ENCODE measurements at regions not wholly inside any gene's neighbourhood (a gene's known extent, or its start where the extent isn't known, plus 50 kb on each side); places are given as distances from the start of the nearest gene placed in this dataset.

DNA sequence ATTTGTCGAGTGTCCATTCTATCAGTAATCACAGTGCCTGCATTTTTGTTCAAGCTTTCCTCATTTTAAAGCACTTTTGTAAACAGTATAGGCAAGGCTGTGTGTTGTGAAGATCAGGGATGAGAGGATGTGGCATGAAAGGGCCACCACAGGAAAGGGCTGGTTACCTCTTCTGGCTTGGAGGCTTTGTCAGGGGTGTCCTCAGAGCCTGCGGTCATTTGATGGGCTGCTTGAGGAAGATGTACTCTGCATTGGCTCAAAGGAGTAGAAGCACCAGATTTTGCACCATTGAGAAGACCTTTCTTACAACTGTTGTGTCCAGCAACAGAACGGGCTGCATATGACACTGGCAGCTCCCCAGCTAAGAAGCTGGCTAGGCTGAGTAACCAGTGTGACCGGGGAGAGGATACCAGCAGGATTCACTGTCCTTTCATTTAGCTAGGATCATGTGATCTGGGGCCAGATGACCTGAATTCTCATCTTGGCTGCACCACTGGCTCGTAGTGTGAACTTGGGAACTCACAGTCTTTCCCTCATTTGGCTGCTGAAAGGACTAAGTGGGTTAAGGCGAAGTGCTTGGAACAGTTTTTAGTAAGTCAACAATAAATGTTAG, 380.2 kb downstream of the FGF9 start:
- TF ChIP-seq, protein P1, sequence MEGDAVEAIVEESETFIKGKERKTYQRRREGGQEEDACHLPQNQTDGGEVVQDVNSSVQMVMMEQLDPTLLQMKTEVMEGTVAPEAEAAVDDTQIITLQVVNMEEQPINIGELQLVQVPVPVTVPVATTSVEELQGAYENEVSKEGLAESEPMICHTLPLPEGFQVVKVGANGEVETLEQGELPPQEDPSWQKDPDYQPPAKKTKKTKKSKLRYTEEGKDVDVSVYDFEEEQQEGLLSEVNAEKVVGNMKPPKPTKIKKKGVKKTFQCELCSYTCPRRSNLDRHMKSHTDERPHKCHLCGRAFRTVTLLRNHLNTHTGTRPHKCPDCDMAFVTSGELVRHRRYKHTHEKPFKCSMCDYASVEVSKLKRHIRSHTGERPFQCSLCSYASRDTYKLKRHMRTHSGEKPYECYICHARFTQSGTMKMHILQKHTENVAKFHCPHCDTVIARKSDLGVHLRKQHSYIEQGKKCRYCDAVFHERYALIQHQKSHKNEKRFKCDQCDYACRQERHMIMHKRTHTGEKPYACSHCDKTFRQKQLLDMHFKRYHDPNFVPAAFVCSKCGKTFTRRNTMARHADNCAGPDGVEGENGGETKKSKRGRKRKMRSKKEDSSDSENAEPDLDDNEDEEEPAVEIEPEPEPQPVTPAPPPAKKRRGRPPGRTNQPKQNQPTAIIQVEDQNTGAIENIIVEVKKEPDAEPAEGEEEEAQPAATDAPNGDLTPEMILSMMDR (IDR thresholded peaks at IDR 0.05) = no peak
- TF ChIP-seq POLR2AphosphoS5 (IDR thresholded peaks at IDR 0.05) = no peak
